ENCODE measurements at regions not wholly inside any gene's neighbourhood (a gene's known extent, or its start where the extent isn't known, plus 50 kb on each side); places are given as distances from the start of the nearest gene placed in this dataset.

GRCh38 chr10:107914450-107915214, 750.1 kb upstream of the SORCS1 start:
- TF ChIP-seq EZH2 (IDR thresholded peaks at IDR 0.05): no peak
- no peak for TF ChIP-seq POLR2AphosphoS5 (IDR thresholded peaks at IDR 0.05; ENCODE audit: borderline replicate concordance, low read depth, low read length)

Data from SK-N-MC (cell line).